H1 (cell line): ENCODE measurements at regions not wholly inside any gene's neighbourhood (a gene's known extent, or its start where the extent isn't known, plus 50 kb on each side); places are given as distances from the start of the nearest gene placed in this dataset.

Experiments used
- BACH1 ChIP-seq: IDR thresholded peaks from 2 replicates; pipeline ENCODE4 v1.6.1; 2012; ENCODE audit warnings: low read length, improper control_type of control experiment
- CHD2 ChIP-seq: IDR thresholded peaks from 2 replicates; pipeline ENCODE4 v1.6.1; 2012; ENCODE audit warnings: low read length, improper control_type of control experiment
- CREB1 ChIP-seq: IDR thresholded peaks from 2 replicates; pipeline ENCODE4 v1.6.1; 2012; ENCODE audit warnings: inconsistent platforms
- CTCF ChIP-seq, 3 experiments: IDR thresholded peaks; 1 replicate in 2 of 3; 2 replicates in 1 of 3; pipeline versions ENCODE4 v1.5.1 to v1.6.1; 2011; ENCODE audit warnings: low read length in 3 of 3, mild to moderate bottlenecking in 3 of 3, inconsistent platforms in 2 of 3, low read depth in 1 of 3, moderate library complexity in 1 of 3; ENCODE audit not compliant: insufficient read depth in 1 of 3; ENCODE audit errors: control extremely low read depth in 1 of 3
- E2F6 ChIP-seq: IDR thresholded peaks from 2 replicates; pipeline ENCODE4 v1.6.1; 2012; ENCODE audit warnings: inconsistent platforms
- EP300 ChIP-seq, 2 experiments: IDR thresholded peaks; 1 replicate in 1 of 2; 2 replicates in 1 of 2; pipeline ENCODE4 v1.6.1; 2011 to 2012; ENCODE audit warnings: low read depth in 2 of 2, low read length in 2 of 2, mild to moderate bottlenecking in 2 of 2, borderline replicate concordance in 1 of 2, inconsistent platforms in 1 of 2, moderate library complexity in 1 of 2
- EZH2 ChIP-seq: fragments of 200-600 bp; sonication (generic); IDR thresholded peaks from 2 replicates; pipeline ENCODE4 v1.7.1; 2012; ENCODE audit warnings: low read depth, mild to moderate bottlenecking, moderate library complexity, low read length, inconsistent platforms; ENCODE audit not compliant: severe bottlenecking
- JUND ChIP-seq: IDR thresholded peaks from 2 replicates; pipeline ENCODE4 v1.6.1; 2011; ENCODE audit warnings: mild to moderate bottlenecking, improper control_type of control experiment, low read length
- POLR2A ChIP-seq, 2 experiments: IDR thresholded peaks; 1 replicate in 1 of 2; 2 replicates in 1 of 2; pipeline ENCODE4 v1.6.1; 2011; ENCODE audit warnings: low read depth in 2 of 2, low read length in 2 of 2, mild to moderate bottlenecking in 2 of 2; ENCODE audit errors: control extremely low read depth in 1 of 2
- POLR2AphosphoS5 ChIP-seq: IDR thresholded peaks from 2 replicates; pipeline ENCODE4 v1.6.1; 2011; ENCODE audit warnings: low read depth, low read length
- RFX5 ChIP-seq: IDR thresholded peaks from 2 replicates; pipeline ENCODE4 v1.6.1; 2011; ENCODE audit warnings: low read depth, low read length, improper control_type of control experiment, borderline replicate concordance
- TAF1 ChIP-seq: IDR thresholded peaks from 2 replicates; pipeline ENCODE4 v1.6.1; 2011; ENCODE audit warnings: mild to moderate bottlenecking, low read depth, low read length

GRCh38 chrX:39022106-39022505 is 220.8 kb downstream of the MID1IP1 start:
- TF ChIP-seq JUND = no peak
- no peak for TF ChIP-seq CREB1
- TF ChIP-seq CTCF (IDR thresholded peaks at IDR 0.05; ENCODE audit: control extremely low read depth in 1 of 3, insufficient read depth in 1 of 3, low read depth in 1 of 3, low read length in 3 of 3) = no peak
- no peak for TF ChIP-seq BACH1
- no peak for TF ChIP-seq EP300 (IDR thresholded peaks at IDR 0.05; ENCODE audit: borderline replicate concordance in 1 of 2, low read depth in 2 of 2, low read length in 2 of 2)
- TF ChIP-seq POLR2A (IDR thresholded peaks at IDR 0.05; ENCODE audit: control extremely low read depth in 1 of 2, low read depth in 2 of 2, low read length in 2 of 2) = no peak
- TF ChIP-seq EZH2 = no peak
- TF ChIP-seq RFX5 = no peak
- no peak for TF ChIP-seq CHD2
- TF ChIP-seq POLR2AphosphoS5 = no peak
- no peak for TF ChIP-seq TAF1
- TF ChIP-seq E2F6 = no peak
